Activated CD4-positive, CD25-positive, alpha-beta regulatory T cell (primary cell): ENCODE measurements at regions not wholly inside any gene's neighbourhood (a gene's known extent, or its start where the extent isn't known, plus 50 kb on each side); places are given as distances from the start of the nearest gene placed in this dataset.
"Not testable (repeated sequence)": the region's sequence is repeated elsewhere in the genome, so short reads cannot be mapped to it uniquely, and the experiment has no call there.

Source experiments
- DNase-seq, 4 experiments: peaks; one replicate each; lab custom pipeline; 2025; lab: John Stamatoyannopoulos, UW

- DNase-seq = no peak
Measured at GRCh38 chr11:87548797-87549196, 511.1 kb downstream of the TMEM135 start.

GRCh38 chr11:87545858-87546257 is 508.1 kb downstream of the TMEM135 start:
- DNase-seq = no peak

GRCh38 chr11:87539596-87539995 is 501.9 kb downstream of the TMEM135 start:
- no peak for DNase-seq

- no peak for DNase-seq
Measured at GRCh38 chr11:87536565-87536964, 498.8 kb downstream of the TMEM135 start.

- no peak for DNase-seq
Measured at GRCh38 chr11:87536016-87536415, 498.3 kb downstream of the TMEM135 start.

- no peak for DNase-seq
Measured at GRCh38 chr11:87535513-87535912, 497.8 kb downstream of the TMEM135 start.

GRCh38 chr11:87531835-87532234 is 494.1 kb downstream of the TMEM135 start:
- not testable (repeated sequence) for DNase-seq

- DNase-seq = no peak
Measured at GRCh38 chr11:87529486-87529885, 491.8 kb downstream of the TMEM135 start.

GRCh38 chr11:87528752-87529151 is 491.0 kb downstream of the TMEM135 start:
- DNase-seq = no peak

GRCh38 chr11:87523276-87523675 is 485.5 kb downstream of the TMEM135 start:
- DNase-seq = no peak

- no peak for DNase-seq
Measured at GRCh38 chr11:87518266-87518665, 480.5 kb downstream of the TMEM135 start.

- no peak for DNase-seq
Measured at GRCh38 chr11:87517351-87517750, 479.6 kb downstream of the TMEM135 start.

GRCh38 chr11:87507722-87508121 is 470.0 kb downstream of the TMEM135 start:
- DNase-seq = not testable (repeated sequence)

GRCh38 chr11:87506946-87507345 is 469.2 kb downstream of the TMEM135 start:
- DNase-seq = not testable (repeated sequence)

GRCh38 chr11:87501388-87501787 is 463.7 kb downstream of the TMEM135 start:
- DNase-seq = no peak

GRCh38 chr11:87494936-87495335 is 457.2 kb downstream of the TMEM135 start:
- not testable (repeated sequence) for DNase-seq

- not testable (repeated sequence) for DNase-seq
Measured at GRCh38 chr11:87494026-87494425, 456.3 kb downstream of the TMEM135 start.

- no peak for DNase-seq
Measured at GRCh38 chr11:87493516-87493915, 455.8 kb downstream of the TMEM135 start.

GRCh38 chr11:87491381-87491780 is 453.6 kb downstream of the TMEM135 start:
- no peak for DNase-seq

GRCh38 chr11:87490671-87491070 is 452.9 kb downstream of the TMEM135 start:
- DNase-seq = no peak

GRCh38 chr11:87484566-87484965 is 446.8 kb downstream of the TMEM135 start:
- no peak for DNase-seq

- DNase-seq = no peak
Measured at GRCh38 chr11:87477321-87477720, 439.6 kb downstream of the TMEM135 start.

GRCh38 chr11:87473174-87473573 is 435.4 kb downstream of the TMEM135 start:
- no peak for DNase-seq

- DNase-seq = no peak
Measured at GRCh38 chr11:87466223-87466622, 428.5 kb downstream of the TMEM135 start.

- no peak for DNase-seq
Measured at GRCh38 chr11:87465716-87466115, 428.0 kb downstream of the TMEM135 start.
